ENCODE measurements at regions not wholly inside any gene's neighbourhood (a gene's known extent, or its start where the extent isn't known, plus 50 kb on each side); places are given as distances from the start of the nearest gene placed in this dataset.
"Not testable (repeated sequence)": the region's sequence is repeated elsewhere in the genome, so short reads cannot be mapped to it uniquely, and the experiment has no call there.

- TF ChIP-seq EZH2 (IDR thresholded peaks at IDR 0.05; ENCODE audit: borderline replicate concordance, low read depth, low read length, severe bottlenecking); CTCF (IDR thresholded peaks at IDR 0.05; ENCODE audit: borderline replicate concordance, extremely low read depth, low read length, poor library complexity, severe bottlenecking): not testable (repeated sequence)
These were observed 179.4 kb downstream of the FAM76B start for GRCh38 chr11:95610185-95610584.

Data from DND-41 (cell line).